ENCODE measurements at regions not wholly inside any gene's neighbourhood (a gene's known extent, or its start where the extent isn't known, plus 50 kb on each side); places are given as distances from the start of the nearest gene placed in this dataset.

DNA sequence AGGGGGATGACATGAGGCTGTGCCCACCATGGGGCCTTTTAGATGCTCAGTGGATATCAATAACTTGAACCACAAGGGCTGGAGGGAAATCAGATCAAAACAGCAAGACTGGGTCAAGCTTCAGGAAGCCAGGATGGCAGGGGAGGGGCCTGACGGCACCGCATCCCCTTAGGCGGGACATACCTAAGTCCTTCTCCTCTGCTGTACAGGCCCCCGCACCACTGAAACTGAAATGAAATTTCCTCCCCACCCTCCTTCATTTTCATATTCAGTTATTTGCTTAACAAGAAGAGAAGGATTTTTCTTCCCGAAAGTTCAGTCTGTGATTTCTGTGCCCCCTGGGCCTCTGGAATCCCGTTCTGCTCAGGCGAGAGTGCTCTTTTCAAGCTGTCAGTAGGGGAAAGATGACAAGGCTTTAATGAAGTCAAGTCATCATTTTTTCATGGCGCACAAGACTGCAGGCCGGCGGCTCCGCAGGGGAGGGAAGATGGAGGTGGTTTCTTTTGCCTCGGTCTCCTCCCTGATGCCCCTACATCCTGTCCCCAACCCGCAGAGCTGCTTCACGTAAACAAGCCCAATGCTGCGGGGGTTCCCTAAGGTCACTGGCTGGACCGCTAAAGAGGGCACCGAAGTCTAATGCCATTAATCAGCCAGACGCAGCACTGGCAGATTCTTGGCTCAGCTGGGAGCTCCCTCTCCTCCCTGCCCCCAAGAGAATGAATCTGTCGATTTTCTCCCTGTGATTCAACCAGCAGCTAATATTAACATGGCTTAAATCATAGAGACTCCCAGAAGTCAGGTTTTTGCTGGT is 264.8 kb downstream of the C1orf94 start:
- CTCF ChIA-PET = no interaction called here

More for the DNA sequence above, 264.8 kb downstream of the C1orf94 start:
- no peak overlapping the region for H3K9ac ChIP-seq (ENCODE audit: low read length)
- intact Hi-C loops (cut with micrococcal nuclease) = no loop called here
- no peak overlapping the region for H3K4me2 ChIP-seq (ENCODE audit: low read length)
- no peak for ATAC-seq
- DNase-seq (ENCODE audit: low read depth, low spot score) = no peak
- H2AFZ ChIP-seq (ENCODE audit: low read depth, low read length, poor library complexity, severe bottlenecking) = no peak overlapping the region
- H4K20me1 ChIP-seq (ENCODE audit: insufficient read depth) = no peaks in the 10 kb centered on the region
- no peak overlapping the region for H3K27ac ChIP-seq (ENCODE audit: low read depth, low read length)
- no peaks in the 10 kb centered on the region for H3K9me3 ChIP-seq (ENCODE audit: control insufficient read depth in 1 of 2, insufficient read depth in 1 of 2, low read depth in 1 of 2, low read length in 2 of 2)
- peaks cover 39% of the 10 kb centered on the region for H3K27me3 ChIP-seq (ENCODE audit: insufficient read depth, low read length)
- ChIA-PET RAD21 (ENCODE audit: low non-redundant PET in 1 of 2, low total read pairs in 2 of 2, uncharacterized antibody in 2 of 2, unreplicated experiment in 2 of 2) (no interaction called here), POLR2A (no interaction called here)
- H3K4me1 ChIP-seq (ENCODE audit: control insufficient read depth in 1 of 2, insufficient read depth in 2 of 2, low read length in 2 of 2) = no peaks in the 10 kb centered on the region
- H3K79me2 ChIP-seq (ENCODE audit: insufficient read depth, low read length) = no peaks in the 10 kb centered on the region
- no peak for TF ChIP-seq POLR2A (IDR thresholded peaks at IDR 0.05; ENCODE audit: borderline replicate concordance, extremely low read depth, insufficient read depth, insufficient read length)
- TF ChIP-seq RAD21 (IDR thresholded peaks at IDR 0.05; ENCODE audit: low read depth) = no peak
- no peak for TF ChIP-seq ZNF274 (IDR thresholded peaks at IDR 0.05; ENCODE audit: low read depth, low read length)
- no peak for TF ChIP-seq TCF7L2 (IDR thresholded peaks at IDR 0.05; ENCODE audit: borderline replicate concordance, extremely low read depth, insufficient read depth, insufficient read length)
- TF ChIP-seq EZH2 (IDR thresholded peaks at IDR 0.05) = no peak
- TF ChIP-seq CBX3 (IDR thresholded peaks at IDR 0.05; ENCODE audit: low read depth) = no peak
- no peak for TF ChIP-seq POLR2AphosphoS5 (IDR thresholded peaks at IDR 0.05; ENCODE audit: low read depth, low read length)
- TF ChIP-seq, protein P1, sequence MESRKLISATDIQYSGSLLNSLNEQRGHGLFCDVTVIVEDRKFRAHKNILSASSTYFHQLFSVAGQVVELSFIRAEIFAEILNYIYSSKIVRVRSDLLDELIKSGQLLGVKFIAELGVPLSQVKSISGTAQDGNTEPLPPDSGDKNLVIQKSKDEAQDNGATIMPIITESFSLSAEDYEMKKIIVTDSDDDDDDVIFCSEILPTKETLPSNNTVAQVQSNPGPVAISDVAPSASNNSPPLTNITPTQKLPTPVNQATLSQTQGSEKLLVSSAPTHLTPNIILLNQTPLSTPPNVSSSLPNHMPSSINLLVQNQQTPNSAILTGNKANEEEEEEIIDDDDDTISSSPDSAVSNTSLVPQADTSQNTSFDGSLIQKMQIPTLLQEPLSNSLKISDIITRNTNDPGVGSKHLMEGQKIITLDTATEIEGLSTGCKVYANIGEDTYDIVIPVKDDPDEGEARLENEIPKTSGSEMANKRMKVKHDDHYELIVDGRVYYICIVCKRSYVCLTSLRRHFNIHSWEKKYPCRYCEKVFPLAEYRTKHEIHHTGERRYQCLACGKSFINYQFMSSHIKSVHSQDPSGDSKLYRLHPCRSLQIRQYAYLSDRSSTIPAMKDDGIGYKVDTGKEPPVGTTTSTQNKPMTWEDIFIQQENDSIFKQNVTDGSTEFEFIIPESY (IDR thresholded peaks at IDR 0.05; ENCODE audit: extremely low read depth, insufficient replicate concordance, low read length) = no peak
- TF ChIP-seq CTCF (IDR thresholded peaks at IDR 0.05 in 2 of 3, conservative IDR thresholded peaks at IDR 0.05 in 1 of 3; ENCODE audit: borderline replicate concordance in 1 of 3, insufficient read depth in 1 of 3, low read depth in 2 of 3, low read length in 2 of 3) = no peak
- TF ChIP-seq ATF3 (IDR thresholded peaks at IDR 0.05) = no peak
- no peak for TF ChIP-seq EZH2phosphoT487 (IDR thresholded peaks at IDR 0.05; ENCODE audit: borderline replicate concordance)
- TF ChIP-seq, protein P2, sequence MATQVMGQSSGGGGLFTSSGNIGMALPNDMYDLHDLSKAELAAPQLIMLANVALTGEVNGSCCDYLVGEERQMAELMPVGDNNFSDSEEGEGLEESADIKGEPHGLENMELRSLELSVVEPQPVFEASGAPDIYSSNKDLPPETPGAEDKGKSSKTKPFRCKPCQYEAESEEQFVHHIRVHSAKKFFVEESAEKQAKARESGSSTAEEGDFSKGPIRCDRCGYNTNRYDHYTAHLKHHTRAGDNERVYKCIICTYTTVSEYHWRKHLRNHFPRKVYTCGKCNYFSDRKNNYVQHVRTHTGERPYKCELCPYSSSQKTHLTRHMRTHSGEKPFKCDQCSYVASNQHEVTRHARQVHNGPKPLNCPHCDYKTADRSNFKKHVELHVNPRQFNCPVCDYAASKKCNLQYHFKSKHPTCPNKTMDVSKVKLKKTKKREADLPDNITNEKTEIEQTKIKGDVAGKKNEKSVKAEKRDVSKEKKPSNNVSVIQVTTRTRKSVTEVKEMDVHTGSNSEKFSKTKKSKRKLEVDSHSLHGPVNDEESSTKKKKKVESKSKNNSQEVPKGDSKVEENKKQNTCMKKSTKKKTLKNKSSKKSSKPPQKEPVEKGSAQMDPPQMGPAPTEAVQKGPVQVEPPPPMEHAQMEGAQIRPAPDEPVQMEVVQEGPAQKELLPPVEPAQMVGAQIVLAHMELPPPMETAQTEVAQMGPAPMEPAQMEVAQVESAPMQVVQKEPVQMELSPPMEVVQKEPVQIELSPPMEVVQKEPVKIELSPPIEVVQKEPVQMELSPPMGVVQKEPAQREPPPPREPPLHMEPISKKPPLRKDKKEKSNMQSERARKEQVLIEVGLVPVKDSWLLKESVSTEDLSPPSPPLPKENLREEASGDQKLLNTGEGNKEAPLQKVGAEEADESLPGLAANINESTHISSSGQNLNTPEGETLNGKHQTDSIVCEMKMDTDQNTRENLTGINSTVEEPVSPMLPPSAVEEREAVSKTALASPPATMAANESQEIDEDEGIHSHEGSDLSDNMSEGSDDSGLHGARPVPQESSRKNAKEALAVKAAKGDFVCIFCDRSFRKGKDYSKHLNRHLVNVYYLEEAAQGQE (IDR thresholded peaks at IDR 0.05; ENCODE audit: low read depth) = no peak
- TF ChIP-seq SRF (IDR thresholded peaks at IDR 0.05; ENCODE audit: low read depth) = no peak
- no peak for TF ChIP-seq ZFX (IDR thresholded peaks at IDR 0.05)
- TF ChIP-seq CEBPB (IDR thresholded peaks at IDR 0.05; ENCODE audit: low read depth) = no peak
- TF ChIP-seq, protein P3, sequence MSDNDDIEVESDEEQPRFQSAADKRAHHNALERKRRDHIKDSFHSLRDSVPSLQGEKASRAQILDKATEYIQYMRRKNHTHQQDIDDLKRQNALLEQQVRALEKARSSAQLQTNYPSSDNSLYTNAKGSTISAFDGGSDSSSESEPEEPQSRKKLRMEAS (IDR thresholded peaks at IDR 0.05) = no peak
- no peak for TF ChIP-seq EGR1 (IDR thresholded peaks at IDR 0.05; ENCODE audit: low read depth)
- no peak for TF ChIP-seq FOSL1 (IDR thresholded peaks at IDR 0.05; ENCODE audit: low read depth)
- no peak for TF ChIP-seq YY1 (IDR thresholded peaks at IDR 0.05; ENCODE audit: extremely low read depth, insufficient replicate concordance, low read depth, low read length)
- H3K9me2 ChIP-seq (ENCODE audit: insufficient read depth) = no peaks in the 10 kb centered on the region
- H3K4me3 ChIP-seq (replicated peaks in 1 of 2; ENCODE audit: low read depth in 1 of 2, low read length in 2 of 2) = no peak overlapping the region
- H3K36me3 ChIP-seq (ENCODE audit: control insufficient read depth in 1 of 2, insufficient read depth in 2 of 2, low read length in 2 of 2) = no peaks in the 10 kb centered on the region
- no TSS peak for BruUV-seq (replicated peaks)

Data from HCT116 (cell line).